Nucleus accumbens (tissue), 56 donors: ENCODE measurements at regions not wholly inside any gene's neighbourhood (a gene's known extent, or its start where the extent isn't known, plus 50 kb on each side); places are given as distances from the start of the nearest gene placed in this dataset.
"Not testable (repeated sequence)": the region's sequence is repeated elsewhere in the genome, so short reads cannot be mapped to it uniquely, and the experiment has no call there.

Experiments used
- DNase-seq, 56 donors: peaks; one replicate each; lab custom pipeline; 2025; lab: John Stamatoyannopoulos, UW

GRCh38 chrX:149420566-149420965, 84.5 kb downstream of the IDS start:
- not testable (repeated sequence) for DNase-seq

- no peak for DNase-seq
Measured at GRCh38 chrX:149398027-149398426, 107.1 kb downstream of the IDS start.

DNA sequence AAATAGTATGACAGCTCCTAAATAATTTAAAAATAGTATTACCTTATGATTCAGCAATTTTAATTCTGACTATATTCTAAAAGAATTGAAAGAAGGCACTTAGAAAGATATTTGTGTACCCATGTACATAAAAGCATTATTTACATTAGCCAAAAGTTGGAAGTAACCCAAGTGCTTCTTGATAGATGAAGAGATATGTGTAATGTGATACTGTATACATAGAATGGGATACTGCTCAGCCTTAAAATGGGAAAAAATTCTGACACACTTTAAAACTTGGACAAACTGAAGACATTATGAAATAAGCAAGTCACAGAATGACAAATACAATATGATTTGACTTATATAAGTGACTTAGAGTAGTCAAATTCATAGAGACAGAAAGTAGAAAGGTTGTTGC, 112.2 kb downstream of the IDS start:
- DNase-seq, result no peak

- DNase-seq, result no peak
Measured at GRCh38 chrX:149383852-149384251, 121.3 kb downstream of the IDS start.

- DNase-seq, result no peak
Measured at GRCh38 chrX:149374751-149375150, 130.4 kb downstream of the IDS start.

GRCh38 chrX:149372866-149373265, 132.2 kb downstream of the IDS start:
- peak in 1 of 56 donors; percentile 0 for DNase-seq

DNA sequence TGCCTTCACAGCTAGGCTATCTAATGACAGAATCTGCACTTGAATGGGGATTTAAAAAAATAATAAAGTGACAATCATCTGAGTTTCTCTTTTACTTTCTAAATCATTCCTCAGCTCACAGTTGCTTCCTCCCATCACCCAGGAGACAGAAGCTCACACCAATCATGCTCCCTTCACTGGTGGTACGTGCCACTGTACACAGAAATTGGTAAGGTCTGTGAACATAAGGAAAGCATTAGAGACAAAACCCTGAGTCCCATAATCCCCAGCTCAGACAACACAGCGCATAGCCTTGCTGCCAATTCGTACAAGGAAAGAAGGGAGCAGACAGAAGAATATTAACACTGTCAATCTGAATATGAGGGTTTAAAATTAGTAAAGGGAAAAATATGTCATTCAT, 133.1 kb downstream of the IDS start:
- no peak for DNase-seq

DNA sequence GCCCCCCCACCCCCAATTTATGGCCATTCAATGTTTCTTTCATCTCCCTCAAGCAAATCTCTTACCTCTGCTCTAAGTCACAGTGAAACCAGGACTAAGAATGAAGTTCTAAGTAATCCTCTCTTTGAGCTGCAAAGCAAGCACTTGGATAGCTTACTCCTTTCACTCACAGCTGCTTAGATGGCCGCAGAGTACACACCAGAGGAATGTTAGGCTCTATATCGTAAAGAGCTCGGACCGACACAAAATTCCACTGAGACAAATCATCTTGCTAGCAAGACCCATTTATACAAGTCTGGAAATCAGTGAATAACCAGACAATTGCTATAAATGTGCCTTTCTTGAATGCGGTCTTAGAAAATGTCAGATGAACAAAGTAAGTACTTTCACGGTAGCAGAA, 135.0 kb downstream of the IDS start:
- DNase-seq, result no peak

DNA sequence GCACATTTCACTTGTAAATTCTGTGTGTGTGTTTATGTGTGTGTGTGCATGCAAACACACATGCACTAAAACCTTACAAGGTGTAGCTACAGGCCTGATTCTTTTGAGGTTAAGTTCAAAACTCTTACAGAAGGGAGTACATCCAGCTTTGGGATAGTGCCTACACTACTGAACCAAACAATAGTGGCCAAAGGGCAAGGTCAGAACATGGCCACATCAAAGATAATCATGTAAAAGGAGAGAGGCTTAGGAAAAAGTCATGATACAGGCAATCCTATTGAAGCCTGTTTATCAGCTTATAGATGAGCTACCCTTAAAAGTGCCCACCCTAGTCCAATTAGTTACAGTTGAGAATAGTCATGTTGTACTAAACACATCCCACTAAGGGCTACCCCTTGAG, 139.6 kb downstream of the IDS start:
- no peak for DNase-seq

GRCh38 chrX:149365061-149365460, 140.0 kb downstream of the IDS start:
- DNase-seq, result no peak

DNA sequence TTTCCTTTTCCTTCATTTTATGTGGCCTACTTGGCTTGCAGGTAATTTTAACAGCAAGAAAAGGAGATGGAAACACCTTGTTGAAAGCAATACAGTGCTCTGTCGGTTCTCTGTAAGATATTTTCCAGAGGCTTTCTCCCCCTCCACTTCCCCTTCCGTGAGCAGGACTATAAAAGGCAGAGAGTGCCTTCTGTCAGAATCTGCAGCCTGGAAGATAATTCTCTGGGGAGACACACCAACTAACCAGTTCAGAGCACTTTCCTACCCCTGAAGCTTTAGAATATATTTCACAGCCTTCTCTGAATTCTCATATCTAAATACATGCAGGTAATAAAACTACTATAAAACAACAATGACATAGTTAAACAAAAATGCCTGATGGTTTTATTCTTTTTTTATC, 141.1 kb downstream of the IDS start:
- DNase-seq, result no peak

DNA sequence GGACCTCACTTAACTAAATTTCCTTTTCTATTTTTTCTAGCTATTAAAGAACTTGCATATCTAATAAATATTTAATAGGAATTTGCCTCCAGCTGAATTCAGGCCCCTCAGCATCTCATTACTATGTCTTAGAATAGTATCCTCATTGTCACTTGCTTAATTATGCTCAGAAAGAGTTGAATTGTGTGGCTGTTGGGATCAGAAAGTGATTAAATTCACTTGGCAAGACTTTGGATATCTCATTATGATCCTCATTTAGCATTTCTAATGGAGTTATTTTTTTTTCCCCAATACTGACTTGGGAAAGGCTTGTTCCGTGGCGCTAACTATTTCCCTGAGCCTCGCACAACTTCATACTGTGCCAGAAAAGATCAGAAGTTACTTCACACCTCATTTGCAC, 158.8 kb downstream of the IDS start:
- no peak for DNase-seq

DNA sequence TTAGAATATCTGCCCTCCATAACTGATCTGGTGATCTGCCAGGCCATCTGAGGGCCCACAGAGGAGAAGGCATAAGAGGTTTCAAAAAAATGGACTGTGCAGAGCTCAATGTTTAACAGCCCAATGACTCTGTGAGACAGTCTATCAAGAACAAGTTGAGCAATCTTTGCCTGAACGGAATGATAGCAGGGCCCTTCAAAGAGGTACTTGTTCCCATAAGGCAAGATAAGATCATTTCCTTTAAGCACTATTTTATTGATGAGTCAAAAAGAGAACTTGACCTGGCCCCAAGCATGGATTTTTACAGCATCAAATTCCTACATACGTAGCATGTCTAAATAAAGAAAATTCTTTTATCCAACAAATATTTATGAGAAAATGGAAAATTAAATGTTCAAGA, 182.8 kb downstream of the IDS start:
- DNase-seq, result no peak

- peak in 2 of 56 donors; percentile 0 for DNase-seq
Measured at GRCh38 chrX:149313871-149314371, 191.2 kb downstream of the IDS start.

- DNase-seq, result no peak
Measured at GRCh38 chrX:149312988-149313387, 192.1 kb downstream of the IDS start.

GRCh38 chrX:149312097-149312496, 193.0 kb downstream of the IDS start:
- DNase-seq, result no peak

DNA sequence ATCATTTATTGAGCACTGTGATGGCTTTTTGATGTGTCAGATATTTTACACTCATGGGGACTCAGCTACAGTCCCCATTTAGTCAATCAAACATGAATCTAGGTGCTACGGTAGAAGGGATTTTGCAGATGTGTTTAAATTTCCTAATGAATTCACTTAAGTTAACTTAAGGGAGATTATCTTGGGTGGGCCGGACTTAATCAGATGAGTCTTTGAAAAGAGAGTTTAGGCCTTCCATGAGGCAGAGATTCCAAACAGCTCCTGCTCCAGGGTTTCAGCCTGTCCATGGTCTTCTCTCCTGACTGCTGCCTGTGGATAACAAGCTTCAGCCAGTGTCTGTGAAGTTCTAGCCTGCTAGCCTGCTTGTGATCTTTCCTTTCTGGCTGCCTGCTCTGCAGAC, 202.4 kb downstream of the IDS start:
- no peak for DNase-seq

GRCh38 chrX:149298111-149298510, 207.0 kb downstream of the IDS start:
- no peak for DNase-seq

DNA sequence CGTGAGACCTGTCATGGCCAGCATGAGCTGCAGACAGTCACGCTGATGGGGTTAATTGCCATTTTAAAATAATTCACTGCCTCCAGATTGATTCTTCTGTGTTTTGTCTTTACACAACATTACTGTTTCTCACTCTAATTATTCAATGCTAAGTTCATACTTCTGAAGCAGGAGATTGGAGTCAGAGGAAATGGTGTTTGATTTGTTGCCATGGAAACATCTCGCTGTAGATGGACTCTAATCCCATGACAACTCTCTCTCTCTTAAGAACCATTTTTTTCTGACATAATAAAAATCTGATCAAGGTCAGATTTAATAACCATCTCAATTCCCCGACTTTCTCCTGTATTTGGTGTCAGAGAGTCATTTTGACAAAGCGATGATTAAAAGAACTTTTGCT, 209.0 kb downstream of the IDS start:
- no peak for DNase-seq

- DNase-seq, result peak in 25 of 56 donors; percentile 0 to 30 (median 3)
Measured at GRCh38 chrX:149286940-149287349, 218.2 kb downstream of the IDS start.

GRCh38 chrX:149284616-149285015, 220.5 kb downstream of the IDS start:
- no peak for DNase-seq

GRCh38 chrX:149283853-149284252, 221.3 kb downstream of the IDS start:
- no peak for DNase-seq

DNA sequence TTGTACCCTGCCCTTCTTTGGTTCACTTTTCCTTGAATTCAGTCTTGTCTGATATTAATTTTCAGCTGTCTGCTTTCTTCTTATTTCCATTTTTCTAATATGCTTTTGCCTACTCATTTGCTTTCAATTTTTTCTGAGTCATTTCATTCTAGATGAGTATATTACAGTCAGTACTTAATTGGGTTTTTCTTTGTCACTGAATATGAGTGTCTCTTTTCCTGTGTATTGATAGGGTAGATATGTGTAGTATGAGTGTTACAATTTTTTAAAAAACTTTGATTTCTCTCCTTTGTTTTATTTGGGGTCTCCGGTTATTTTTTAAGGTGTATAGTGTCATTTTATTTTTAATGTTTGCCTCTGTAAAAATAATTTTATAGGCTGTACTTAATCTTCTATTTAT, 222.2 kb downstream of the IDS start:
- DNase-seq, result no peak
